Smooth muscle cell (in vitro differentiated cells): ENCODE measurements at regions not wholly inside any gene's neighbourhood (a gene's known extent, or its start where the extent isn't known, plus 50 kb on each side); places are given as distances from the start of the nearest gene placed in this dataset.
"Not testable (repeated sequence)": the region's sequence is repeated elsewhere in the genome, so short reads cannot be mapped to it uniquely, and the experiment has no call there.

Experiments
- DNase-seq: peaks from one replicate; lab custom pipeline; 2025; ENCODE audit not compliant: unreplicated experiment; lab: John Stamatoyannopoulos, UW
- H2AFZ ChIP-seq: fragments of 200-600 bp; sonication (generic); 2 replicates; pipeline ENCODE4 v1.6.0; 2016; ENCODE audit warnings: antibody characterized with exemption, low read depth, mild to moderate bottlenecking
- H3F3A ChIP-seq: fragments of 200-600 bp; sonication (generic); 2 replicates; pipeline ENCODE4 v1.6.0; 2017; ENCODE audit warnings: antibody characterized with exemption, low read depth
- H3K27ac ChIP-seq: fragments of 200-600 bp; sonication (generic); 2 replicates; pipeline ENCODE4 v1.5.1; 2016; ENCODE audit warnings: low read depth, mild to moderate bottlenecking
- H3K27me3 ChIP-seq: fragments of 200-600 bp; sonication (generic); 2 replicates; pipeline ENCODE4 v1.6.1; 2016; ENCODE audit warnings: low read depth, mild to moderate bottlenecking
- H3K36me3 ChIP-seq: fragments of 200-600 bp; sonication (generic); 2 replicates; pipeline ENCODE4 v1.5.1; 2016; ENCODE audit warnings: low read depth
- H3K4me1 ChIP-seq: fragments of 200-600 bp; sonication (generic); 2 replicates; pipeline ENCODE4 v1.5.1; 2016; ENCODE audit warnings: low read depth
- H3K4me2 ChIP-seq: fragments of 200-600 bp; sonication (generic); 2 replicates; pipeline ENCODE4 v1.6.0; 2016; ENCODE audit warnings: mild to moderate bottlenecking
- H3K4me3 ChIP-seq: fragments of 200-600 bp; sonication (generic); 2 replicates; pipeline ENCODE4 v1.5.1; 2016; ENCODE audit warnings: mild to moderate bottlenecking
- H3K79me2 ChIP-seq: fragments of 200-600 bp; sonication (generic); 2 replicates; pipeline ENCODE4 v1.6.0; 2016; ENCODE audit warnings: low read depth, mild to moderate bottlenecking
- H3K9ac ChIP-seq: fragments of 200-600 bp; sonication (generic); 2 replicates; pipeline ENCODE4 v1.6.0; 2016; ENCODE audit warnings: low read depth
- H3K9me3 ChIP-seq: fragments of 200-600 bp; sonication (generic); replicated peaks from 2 replicates; pipeline ENCODE4 v1.5.1; 2016; ENCODE audit warnings: low read depth
- H4K20me1 ChIP-seq: fragments of 200-600 bp; sonication (generic); 2 replicates; pipeline ENCODE4 v1.6.0; 2016; ENCODE audit warnings: low read depth
- WGBS: methylation state at CpG from one replicate; pipeline ENCODE4 v1.1.7; 2016; ENCODE audit warnings: low lambda C conversion rate; 5-methylcytosine and 5-hydroxymethylcytosine counted together
- TF ChIP-seq, protein P1 (sequence below): fragments of 200-600 bp; sonication (generic); IDR thresholded peaks from 2 replicates; pipeline ENCODE4 v1.5.1; 2017; ENCODE audit warnings: borderline replicate concordance, mild to moderate bottlenecking, antibody characterized with exemption; ENCODE audit not compliant: insufficient read depth, poor library complexity, severe bottlenecking

DNA sequence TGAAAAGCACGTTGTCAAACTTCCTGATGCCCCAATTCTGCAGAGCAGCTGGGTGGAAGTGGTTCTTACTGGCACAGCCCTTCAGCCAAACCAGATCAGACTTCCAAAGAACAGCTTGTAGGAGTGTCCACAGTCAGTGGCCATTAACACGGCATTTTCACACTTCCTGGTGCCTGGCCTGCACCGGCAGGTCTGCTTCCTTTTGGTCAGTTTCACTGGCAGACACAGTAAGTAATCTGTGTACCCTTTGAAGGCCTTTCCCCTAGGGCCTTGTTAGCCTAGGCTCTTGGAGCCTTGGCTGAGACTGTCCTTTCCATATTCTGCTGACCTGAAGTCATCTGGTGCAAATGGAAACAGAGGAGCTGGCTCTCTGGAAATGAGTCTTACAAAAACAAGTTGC lies 297.5 kb upstream of the TNC start:
- 63% methylated on average over 3 of the region's 3 CpGs for WGBS
- no peak overlapping the region for H2AFZ ChIP-seq

DNA sequence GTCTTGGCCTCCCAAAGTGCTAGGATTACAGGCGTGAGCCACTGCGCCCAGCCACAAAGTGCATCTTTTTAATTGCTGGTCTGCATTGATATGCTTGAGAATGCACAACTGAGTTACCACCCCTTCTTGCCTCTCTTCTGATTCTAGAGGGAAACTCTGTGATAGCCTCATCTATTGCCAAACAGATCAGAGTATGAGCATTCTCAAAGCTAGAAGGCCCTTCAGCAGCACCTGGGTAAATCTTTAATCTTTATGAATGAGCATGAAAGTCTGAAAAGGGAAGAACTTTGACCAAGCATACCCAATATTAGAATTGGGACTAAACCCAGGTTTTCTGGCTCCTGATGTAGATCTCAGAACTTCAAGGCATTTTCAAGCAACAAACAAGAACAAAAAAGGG lies 298.3 kb upstream of the TNC start:
- no peaks in the 10 kb centered on the region for H3K36me3 ChIP-seq
- H3K27me3 ChIP-seq = no peaks in the 10 kb centered on the region
- H3K4me3 ChIP-seq = no peak overlapping the region
- H3K9ac ChIP-seq = no peak overlapping the region
- peaks cover 6% of the 10 kb centered on the region for H3F3A ChIP-seq
- no peak for DNase-seq
- no peaks in the 10 kb centered on the region for H3K79me2 ChIP-seq
- H3K4me1 ChIP-seq = peaks cover 7% of the 10 kb centered on the region
- no peak overlapping the region for H2AFZ ChIP-seq
- no peaks in the 10 kb centered on the region for H3K9me3 ChIP-seq
- WGBS = 97% methylated on average over 2 of the region's 2 CpGs
- no peak overlapping the region for H3K4me2 ChIP-seq
- H3K27ac ChIP-seq = no peak overlapping the region
- H4K20me1 ChIP-seq = no peaks in the 10 kb centered on the region
- TF ChIP-seq, protein P1, sequence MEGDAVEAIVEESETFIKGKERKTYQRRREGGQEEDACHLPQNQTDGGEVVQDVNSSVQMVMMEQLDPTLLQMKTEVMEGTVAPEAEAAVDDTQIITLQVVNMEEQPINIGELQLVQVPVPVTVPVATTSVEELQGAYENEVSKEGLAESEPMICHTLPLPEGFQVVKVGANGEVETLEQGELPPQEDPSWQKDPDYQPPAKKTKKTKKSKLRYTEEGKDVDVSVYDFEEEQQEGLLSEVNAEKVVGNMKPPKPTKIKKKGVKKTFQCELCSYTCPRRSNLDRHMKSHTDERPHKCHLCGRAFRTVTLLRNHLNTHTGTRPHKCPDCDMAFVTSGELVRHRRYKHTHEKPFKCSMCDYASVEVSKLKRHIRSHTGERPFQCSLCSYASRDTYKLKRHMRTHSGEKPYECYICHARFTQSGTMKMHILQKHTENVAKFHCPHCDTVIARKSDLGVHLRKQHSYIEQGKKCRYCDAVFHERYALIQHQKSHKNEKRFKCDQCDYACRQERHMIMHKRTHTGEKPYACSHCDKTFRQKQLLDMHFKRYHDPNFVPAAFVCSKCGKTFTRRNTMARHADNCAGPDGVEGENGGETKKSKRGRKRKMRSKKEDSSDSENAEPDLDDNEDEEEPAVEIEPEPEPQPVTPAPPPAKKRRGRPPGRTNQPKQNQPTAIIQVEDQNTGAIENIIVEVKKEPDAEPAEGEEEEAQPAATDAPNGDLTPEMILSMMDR = no peak

More for the DNA sequence above, 297.5 kb upstream of the TNC start:
- Histone ChIP-seq H3F3A (peaks cover 14% of the 10 kb centered on the region), H3K27me3 (no peaks in the 10 kb centered on the region), H3K9ac (no peak overlapping the region), H3K36me3 (no peaks in the 10 kb centered on the region), H3K27ac (no peak overlapping the region), H3K4me2 (no peak overlapping the region), H3K4me3 (no peak overlapping the region), H3K79me2 (no peaks in the 10 kb centered on the region), H3K9me3 (no peaks in the 10 kb centered on the region), H4K20me1 (no peaks in the 10 kb centered on the region), H3K4me1 (peaks cover 7% of the 10 kb centered on the region)
- DNase-seq = no peak
- TF ChIP-seq, protein P1 = no peak

DNA sequence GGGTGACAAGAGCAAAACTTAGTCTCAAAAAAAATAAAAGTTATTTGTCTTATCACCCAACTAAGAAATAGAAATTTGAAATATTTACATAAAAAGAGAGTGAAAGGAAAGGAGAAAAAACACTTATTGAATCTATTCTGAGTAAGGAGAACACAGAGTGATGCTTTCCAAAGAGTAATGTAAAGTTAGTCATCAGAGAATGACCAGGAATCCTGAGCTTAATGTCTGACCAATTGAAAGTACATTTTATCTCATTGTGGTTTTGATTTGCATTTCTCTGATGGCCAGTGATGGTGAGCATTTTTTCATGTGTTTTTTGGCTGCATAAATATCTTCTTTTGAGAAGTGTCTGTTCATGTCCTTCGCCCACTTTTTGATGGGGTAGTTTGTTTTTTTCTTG lies 300.2 kb upstream of the TNC start:
- not testable (repeated sequence) for H3K27ac ChIP-seq, H4K20me1 ChIP-seq, DNase-seq, H3F3A ChIP-seq, H3K4me1 ChIP-seq, H3K79me2 ChIP-seq, H3K36me3 ChIP-seq, H3K9ac ChIP-seq, H2AFZ ChIP-seq, H3K27me3 ChIP-seq, H3K4me2 ChIP-seq, H3K4me3 ChIP-seq, H3K9me3 ChIP-seq
- WGBS = 42% methylated on average over 1 of the region's 1 CpG

DNA sequence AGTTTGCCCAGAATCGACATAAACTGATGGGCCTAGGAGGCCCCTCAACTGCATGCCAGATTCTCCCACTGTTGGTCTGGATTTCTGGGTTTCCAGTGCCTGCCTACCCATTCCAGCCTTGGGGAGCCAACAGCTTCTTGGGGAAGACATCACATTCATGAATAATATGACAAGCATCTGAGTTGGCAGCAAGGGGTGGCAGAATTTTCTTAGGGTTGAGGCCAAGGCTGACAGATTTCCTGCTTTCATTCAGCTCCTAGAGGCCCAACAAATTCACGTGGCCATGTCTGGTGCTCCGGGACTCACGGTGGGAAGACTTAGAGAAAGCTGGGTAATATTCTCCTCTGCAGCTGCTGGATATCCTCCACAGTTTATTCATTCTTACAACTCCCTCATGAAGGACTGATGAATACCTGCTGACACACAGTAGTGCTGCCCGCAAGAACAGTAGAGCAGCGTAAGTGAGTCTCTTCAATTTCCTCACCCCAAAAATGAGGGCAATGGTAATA lies 305.0 kb upstream of the TNC start:
- no peak overlapping the region for H3K4me3 ChIP-seq
- no peaks in the 10 kb centered on the region for H3K27me3 ChIP-seq
- no peaks in the 10 kb centered on the region for H3K4me1 ChIP-seq
- no peak for DNase-seq
- no peaks in the 10 kb centered on the region for H3K36me3 ChIP-seq
- H3K4me2 ChIP-seq = no peak overlapping the region
- 97% methylated on average over 6 of the region's 6 CpGs for WGBS
- no peak overlapping the region for H2AFZ ChIP-seq
- no peak overlapping the region for H3K27ac ChIP-seq
- H3K9ac ChIP-seq = no peak overlapping the region
- TF ChIP-seq, protein P1 = no peak
- H3K9me3 ChIP-seq = no peaks in the 10 kb centered on the region
- no peaks in the 10 kb centered on the region for H4K20me1 ChIP-seq
- no peaks in the 10 kb centered on the region for H3F3A ChIP-seq
- H3K79me2 ChIP-seq = no peaks in the 10 kb centered on the region
